ENCODE measurements at regions not wholly inside any gene's neighbourhood (a gene's known extent, or its start where the extent isn't known, plus 50 kb on each side); places are given as distances from the start of the nearest gene placed in this dataset.

DNA sequence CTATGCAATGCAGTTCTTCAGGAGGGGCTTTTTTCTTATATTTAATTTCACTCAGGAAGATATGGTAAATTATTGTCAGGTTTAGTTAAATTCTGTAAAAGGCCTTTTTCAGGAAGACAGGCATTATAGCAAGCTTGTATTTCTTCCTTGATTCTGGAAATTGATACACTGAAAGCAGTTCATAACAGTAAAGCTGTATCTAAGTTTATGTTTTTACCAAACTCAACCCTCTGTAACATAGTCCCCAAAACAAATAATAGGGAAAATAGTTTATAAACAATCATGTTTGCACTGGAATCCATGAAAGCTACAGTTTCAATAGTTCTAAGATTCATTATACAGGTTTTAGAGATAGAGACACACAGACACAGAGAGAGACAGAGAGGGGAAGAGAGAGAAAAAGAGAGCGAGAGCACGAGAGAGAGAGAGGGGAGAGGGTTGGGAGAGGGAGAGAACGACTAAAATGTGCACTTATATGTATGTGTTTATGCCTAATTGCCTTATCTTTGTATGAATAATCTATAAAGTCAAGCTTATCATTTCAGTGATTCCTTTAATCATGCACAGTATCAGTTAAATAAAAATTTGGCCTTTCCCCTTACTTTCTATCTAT is 454.4 kb downstream of the RFPL4B start:
- no peak overlapping the region for H3K27ac ChIP-seq
- intact Hi-C loops (cut with DNase I): no loop called here
- DNase-seq: no peak
- no peak overlapping the region for H3K4me3 ChIP-seq
- no peaks in the 10 kb centered on the region for H3K36me3 ChIP-seq
- H3K27me3 ChIP-seq: no peaks in the 10 kb centered on the region
- no peaks in the 10 kb centered on the region for H3K4me1 ChIP-seq
- no peaks in the 10 kb centered on the region for H3K9me3 ChIP-seq
- TF ChIP-seq, protein P1, sequence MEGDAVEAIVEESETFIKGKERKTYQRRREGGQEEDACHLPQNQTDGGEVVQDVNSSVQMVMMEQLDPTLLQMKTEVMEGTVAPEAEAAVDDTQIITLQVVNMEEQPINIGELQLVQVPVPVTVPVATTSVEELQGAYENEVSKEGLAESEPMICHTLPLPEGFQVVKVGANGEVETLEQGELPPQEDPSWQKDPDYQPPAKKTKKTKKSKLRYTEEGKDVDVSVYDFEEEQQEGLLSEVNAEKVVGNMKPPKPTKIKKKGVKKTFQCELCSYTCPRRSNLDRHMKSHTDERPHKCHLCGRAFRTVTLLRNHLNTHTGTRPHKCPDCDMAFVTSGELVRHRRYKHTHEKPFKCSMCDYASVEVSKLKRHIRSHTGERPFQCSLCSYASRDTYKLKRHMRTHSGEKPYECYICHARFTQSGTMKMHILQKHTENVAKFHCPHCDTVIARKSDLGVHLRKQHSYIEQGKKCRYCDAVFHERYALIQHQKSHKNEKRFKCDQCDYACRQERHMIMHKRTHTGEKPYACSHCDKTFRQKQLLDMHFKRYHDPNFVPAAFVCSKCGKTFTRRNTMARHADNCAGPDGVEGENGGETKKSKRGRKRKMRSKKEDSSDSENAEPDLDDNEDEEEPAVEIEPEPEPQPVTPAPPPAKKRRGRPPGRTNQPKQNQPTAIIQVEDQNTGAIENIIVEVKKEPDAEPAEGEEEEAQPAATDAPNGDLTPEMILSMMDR (IDR thresholded peaks at IDR 0.05): no peak
- H3K9ac ChIP-seq (ENCODE audit: low read depth in 2 of 2, low read length in 2 of 2): no peak overlapping the region

DNA sequence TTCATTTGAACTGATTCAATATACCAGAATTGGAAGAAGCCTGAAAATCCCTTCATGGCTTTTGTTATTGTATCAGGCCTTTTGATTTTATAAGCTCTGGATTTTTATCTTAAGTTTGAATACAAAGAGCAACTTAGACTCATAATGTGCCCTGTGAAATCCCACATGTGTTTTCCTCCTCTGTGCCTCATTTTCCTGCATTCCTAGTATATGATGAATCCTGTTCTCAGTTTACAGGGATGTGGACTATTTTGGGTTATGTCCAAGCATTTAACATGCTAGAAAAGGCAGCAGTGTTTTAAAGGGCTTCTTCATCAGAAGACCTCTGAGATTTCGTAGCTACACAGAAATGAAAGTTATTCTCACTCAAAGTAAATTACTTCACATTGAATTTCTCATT is 455.0 kb downstream of the RFPL4B start:
- DNase-seq: no peak
- TF ChIP-seq, protein P1 (IDR thresholded peaks at IDR 0.05): no peak
- H3K27me3 ChIP-seq: no peaks in the 10 kb centered on the region
- no peak overlapping the region for H3K4me3 ChIP-seq
- H3K9ac ChIP-seq (ENCODE audit: low read depth in 2 of 2, low read length in 2 of 2): no peak overlapping the region
- intact Hi-C loops (cut with DNase I): no loop called here
- H3K9me3 ChIP-seq: no peaks in the 10 kb centered on the region
- no peaks in the 10 kb centered on the region for H3K4me1 ChIP-seq
- H3K36me3 ChIP-seq: no peaks in the 10 kb centered on the region
- H3K27ac ChIP-seq: no peak overlapping the region

GRCh38 chr6:112804638-112805330 is 457.7 kb downstream of the RFPL4B start:
- no peaks in the 10 kb centered on the region for H3K36me3 ChIP-seq
- no peak overlapping the region for H3K4me3 ChIP-seq
- H3K27me3 ChIP-seq: no peaks in the 10 kb centered on the region
- H3K27ac ChIP-seq: no peak overlapping the region
- intact Hi-C loops (cut with DNase I): no loop called here
- no peak overlapping the region for H3K9ac ChIP-seq (ENCODE audit: low read depth in 2 of 2, low read length in 2 of 2)
- no peaks in the 10 kb centered on the region for H3K9me3 ChIP-seq
- TF ChIP-seq, protein P1 (IDR thresholded peaks at IDR 0.05): no peak
- H3K4me1 ChIP-seq: no peaks in the 10 kb centered on the region
- no peak for DNase-seq

DNA sequence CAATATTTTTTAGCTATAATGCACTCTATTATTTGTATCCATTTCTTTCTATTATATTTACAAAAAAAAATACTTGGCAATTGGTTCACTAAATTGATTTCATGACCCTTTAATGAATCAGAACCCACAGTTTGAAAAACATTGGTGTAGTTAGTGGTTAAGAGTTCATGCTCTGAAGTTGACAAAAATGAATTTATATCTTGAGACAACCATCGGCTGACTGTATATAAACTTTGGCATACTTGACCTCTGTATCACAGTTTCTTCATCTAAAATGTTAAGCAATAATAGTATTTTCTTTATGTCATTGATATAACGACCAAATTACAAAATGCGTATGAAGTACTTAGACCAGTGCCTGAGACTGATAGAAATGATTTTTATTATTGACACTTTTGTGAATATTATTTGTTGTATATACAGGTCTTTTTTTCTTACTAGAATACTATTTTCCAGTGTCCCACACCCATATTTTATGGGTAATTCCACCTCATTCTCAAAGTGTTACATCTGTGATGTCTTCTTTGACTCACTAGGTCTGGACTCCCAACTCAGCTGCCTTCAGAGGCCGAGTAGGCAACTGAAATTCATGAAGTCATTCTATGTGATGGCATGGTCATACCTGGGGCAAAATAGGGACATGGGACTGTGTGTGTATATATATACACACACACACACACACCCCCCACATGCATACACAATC is 459.2 kb downstream of the RFPL4B start:
- Histone ChIP-seq H3K9me3 (no peaks in the 10 kb centered on the region), H3K9ac (ENCODE audit: low read depth in 2 of 2, low read length in 2 of 2) (no peak overlapping the region), H3K4me1 (no peaks in the 10 kb centered on the region), H3K36me3 (no peaks in the 10 kb centered on the region), H3K4me3 (no peak overlapping the region), H3K27me3 (no peaks in the 10 kb centered on the region), H3K27ac (no peak overlapping the region)
- TF ChIP-seq, protein P1 (IDR thresholded peaks at IDR 0.05): no peak
- DNase-seq: no peak
- intact Hi-C loops (cut with DNase I): no loop called here

DNA sequence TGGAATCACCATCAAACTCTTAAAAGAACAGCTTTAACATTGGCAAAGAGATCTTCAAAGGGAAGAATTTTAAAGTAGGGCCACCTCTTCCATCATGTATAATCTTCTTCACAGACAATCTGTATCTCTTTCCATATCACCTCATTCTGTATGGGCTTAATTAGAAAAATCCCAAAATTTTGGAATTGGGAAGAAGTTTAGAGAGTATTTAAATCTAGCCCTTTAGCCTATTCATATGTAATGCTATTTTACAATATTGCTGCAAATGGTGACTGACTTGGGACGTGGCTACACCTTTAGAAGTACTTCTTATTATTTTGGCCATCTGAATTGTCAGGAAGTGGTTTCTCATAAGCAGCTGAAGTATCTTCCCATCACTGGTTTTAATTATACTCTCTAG is 474.3 kb downstream of the RFPL4B start:
- Histone ChIP-seq H3K4me3 (no peak overlapping the region), H3K27me3 (no peaks in the 10 kb centered on the region), H3K9me3 (no peaks in the 10 kb centered on the region), H3K36me3 (no peaks in the 10 kb centered on the region), H3K27ac (no peak overlapping the region), H3K9ac (ENCODE audit: low read depth in 2 of 2, low read length in 2 of 2) (no peak overlapping the region), H3K4me1 (no peaks in the 10 kb centered on the region)
- DNase-seq: no peak
- TF ChIP-seq, protein P1 (IDR thresholded peaks at IDR 0.05): no peak
- intact Hi-C loops (cut with DNase I): no loop called here
